Activated naive CD4-positive, alpha-beta T cell treated with anti-CD3 and anti-CD28 coated beads for 36 hours (primary cell): ENCODE measurements at regions not wholly inside any gene's neighbourhood (a gene's known extent, or its start where the extent isn't known, plus 50 kb on each side); places are given as distances from the start of the nearest gene placed in this dataset.

Experiments
- CTCF ChIA-PET: fragments of 350-600 bp; sonication (Branson Sonifier 250); formaldehyde crosslinking; loops from one replicate; lab custom pipeline; 2021; ENCODE audit warnings: antibody characterized with exemption; lab: Charles Lee
- DNase-seq: peaks from one replicate; pipeline ENCODE4 v3.0.0-alpha.2; 2020
- H3K27ac Mint-ChIP-seq: one replicate; pipeline ENCODE4 v1.8.0; 2021; ENCODE audit warnings: mild to moderate bottlenecking, mixed read lengths
- H3K27me3 Mint-ChIP-seq: one replicate; pipeline ENCODE4 v1.8.0; 2021; ENCODE audit warnings: low read depth, mixed read lengths
- H3K36me3 Mint-ChIP-seq: one replicate; pipeline ENCODE4 v1.8.0; 2021; ENCODE audit warnings: low read depth, mixed read lengths
- H3K4me1 Mint-ChIP-seq: one replicate; pipeline ENCODE4 v1.8.0; 2021; ENCODE audit warnings: low read depth, mixed read lengths
- H3K4me3 Mint-ChIP-seq: one replicate; pipeline ENCODE4 v1.8.0; 2021; ENCODE audit warnings: mild to moderate bottlenecking, moderate library complexity, mixed read lengths
- H3K9me3 Mint-ChIP-seq: one replicate; pipeline ENCODE4 v1.8.0; 2021; ENCODE audit warnings: mixed read lengths
- intact Hi-C: fragments of 100-400 bp; cut with micrococcal nuclease; formaldehyde crosslinking; loops from one replicate; pipeline ENCODE4 v1.15.1; 2023

DNA sequence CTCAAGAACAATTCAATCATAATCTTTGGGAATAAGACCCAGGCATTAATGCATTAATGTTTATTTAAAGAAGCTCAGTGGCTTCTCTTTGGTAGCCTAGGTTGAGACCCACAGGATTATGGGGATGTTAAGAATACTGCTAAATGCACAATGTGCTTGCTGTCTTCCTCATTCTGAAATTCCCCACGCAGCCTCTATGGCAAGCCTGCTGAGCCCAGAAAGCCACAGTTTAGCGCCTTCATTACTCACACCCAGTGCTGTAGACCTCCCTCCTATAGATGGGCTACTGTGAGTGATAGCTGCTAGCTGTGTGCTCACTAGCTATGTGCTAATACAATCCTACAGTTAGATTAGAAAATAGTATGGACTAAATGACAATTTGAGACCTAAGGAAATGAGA lies 90.6 kb downstream of the TNFSF13B start:
- Mint-ChIP-seq H3K36me3 (no peaks in the 10 kb centered on the region), H3K4me1 (peaks cover 2% of the 10 kb centered on the region), H3K9me3 (no peaks in the 10 kb centered on the region), H3K27ac (no peak overlapping the region), H3K4me3 (no peak overlapping the region), H3K27me3 (no peaks in the 10 kb centered on the region)
- CTCF ChIA-PET: no interaction called here
- intact Hi-C loops: no loop called here
- DNase-seq: no peak

GRCh38 chr13:108361769-108362168 lies 92.3 kb downstream of the TNFSF13B start:
- Mint-ChIP-seq H3K27me3 (no peaks in the 10 kb centered on the region), H3K4me3 (no peak overlapping the region), H3K36me3 (no peaks in the 10 kb centered on the region), H3K9me3 (no peaks in the 10 kb centered on the region), H3K27ac (no peak overlapping the region), H3K4me1 (peaks cover 2% of the 10 kb centered on the region)
- intact Hi-C loops: no loop called here
- CTCF ChIA-PET: no interaction called here
- DNase-seq: no peak

GRCh38 chr13:108363666-108364065 lies 94.1 kb downstream of the TNFSF13B start:
- no peak for DNase-seq
- H3K27ac Mint-ChIP-seq: no peak overlapping the region
- CTCF ChIA-PET: no interaction called here
- no peaks in the 10 kb centered on the region for H3K27me3 Mint-ChIP-seq
- intact Hi-C loops: no loop called here
- H3K4me1 Mint-ChIP-seq: peaks cover 2% of the 10 kb centered on the region
- H3K36me3 Mint-ChIP-seq: no peaks in the 10 kb centered on the region
- H3K9me3 Mint-ChIP-seq: peaks cover 2% of the 10 kb centered on the region
- no peak overlapping the region for H3K4me3 Mint-ChIP-seq

DNA sequence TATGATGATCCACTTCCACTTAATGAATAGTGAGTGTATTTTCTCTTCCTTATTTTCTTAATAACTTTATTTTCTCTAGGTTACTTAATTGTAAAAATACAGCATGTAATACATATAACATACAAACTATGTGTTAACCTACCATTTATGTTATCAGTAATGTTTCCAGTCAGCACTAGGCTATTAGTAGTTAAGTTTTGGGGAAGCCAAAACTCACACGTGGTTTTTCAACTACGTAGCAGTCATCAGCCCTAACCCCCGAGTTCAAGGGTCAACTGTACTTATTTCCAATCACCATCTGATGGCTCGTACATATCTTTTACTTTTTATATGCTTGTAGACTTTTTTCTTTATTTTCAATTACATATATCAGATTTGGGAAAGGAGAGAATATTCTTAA lies 95.7 kb downstream of the TNFSF13B start:
- Mint-ChIP-seq H3K36me3 (no peaks in the 10 kb centered on the region), H3K4me1 (peaks cover 2% of the 10 kb centered on the region), H3K27ac (no peak overlapping the region), H3K4me3 (no peak overlapping the region), H3K27me3 (no peaks in the 10 kb centered on the region), H3K9me3 (peaks cover 3% of the 10 kb centered on the region)
- CTCF ChIA-PET: no interaction called here
- intact Hi-C loops: no loop called here
- DNase-seq: no peak

DNA sequence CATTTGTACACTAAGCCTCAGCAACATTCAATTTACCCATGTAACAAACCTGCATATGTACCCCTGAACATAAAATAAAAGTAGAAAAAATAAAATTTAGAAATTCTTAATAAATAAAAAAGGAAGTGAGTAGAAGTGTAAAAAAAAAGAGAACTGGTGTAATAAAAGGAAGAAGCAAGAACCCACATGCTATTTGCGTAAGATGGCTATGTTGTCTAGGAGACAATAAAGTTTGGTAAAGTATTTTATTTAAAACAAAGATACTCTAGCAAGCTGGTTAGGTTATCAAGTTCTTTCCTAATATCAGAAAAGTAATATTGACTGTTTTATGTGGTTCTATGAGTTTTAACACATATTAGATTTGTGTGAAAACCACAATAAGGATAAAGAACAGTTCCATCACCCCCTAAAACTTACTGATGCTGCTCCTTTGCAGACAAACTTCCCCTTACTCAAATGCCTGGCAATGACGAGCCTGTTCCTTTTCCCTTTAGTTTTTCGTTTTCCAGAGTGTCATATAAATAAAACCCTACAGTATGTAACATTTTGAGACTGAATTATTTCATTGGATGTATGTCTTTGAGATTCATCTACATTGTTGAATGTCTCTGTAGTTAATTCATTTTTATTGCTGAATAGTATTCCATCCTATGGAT lies 98.9 kb downstream of the TNFSF13B start:
- intact Hi-C loops: no loop called here
- H3K4me3 Mint-ChIP-seq: no peak overlapping the region
- DNase-seq: no peak
- H3K9me3 Mint-ChIP-seq: peaks cover 3% of the 10 kb centered on the region
- H3K27ac Mint-ChIP-seq: no peak overlapping the region
- no peaks in the 10 kb centered on the region for H3K27me3 Mint-ChIP-seq
- peaks cover 2% of the 10 kb centered on the region for H3K4me1 Mint-ChIP-seq
- no peaks in the 10 kb centered on the region for H3K36me3 Mint-ChIP-seq
- CTCF ChIA-PET: no interaction called here

- H3K27ac Mint-ChIP-seq: no peak overlapping the region
- H3K9me3 Mint-ChIP-seq: peaks cover 3% of the 10 kb centered on the region
- H3K27me3 Mint-ChIP-seq: no peaks in the 10 kb centered on the region
- CTCF ChIA-PET: interaction anchor here (0.8 kb wide), 1 partner anchor 208 kb away, joined by 3 read pairs; no protein-coding TSS in a partner anchor
- H3K4me3 Mint-ChIP-seq: no peak overlapping the region
- H3K36me3 Mint-ChIP-seq: no peaks in the 10 kb centered on the region
- H3K4me1 Mint-ChIP-seq: peaks cover 2% of the 10 kb centered on the region
- intact Hi-C loops: no loop called here
- no peak for DNase-seq
These were observed 99.9 kb downstream of the TNFSF13B start for GRCh38 chr13:108369412-108369811.

DNA sequence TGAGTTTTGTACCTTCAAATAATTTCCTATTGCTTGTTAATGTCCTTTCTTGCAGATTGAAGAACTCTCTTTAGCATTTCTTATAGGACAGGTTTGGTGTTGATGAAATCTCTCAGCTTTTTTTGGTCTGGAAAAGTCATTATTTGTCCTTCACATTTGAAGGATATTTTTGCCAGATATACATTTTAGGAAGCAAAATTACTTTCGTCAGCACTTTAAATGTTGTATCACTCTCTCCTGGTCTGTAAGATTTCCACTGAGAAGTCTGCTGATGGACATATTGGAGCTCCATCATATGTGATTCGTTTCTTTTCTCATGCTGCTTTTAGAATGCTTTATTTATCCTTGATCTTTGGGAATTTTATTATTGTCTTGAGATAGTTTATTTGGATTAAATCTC lies 105.5 kb downstream of the TNFSF13B start:
- Mint-ChIP-seq H3K27me3 (no peaks in the 10 kb centered on the region), H3K27ac (no peak overlapping the region), H3K9me3 (peaks cover 2% of the 10 kb centered on the region), H3K4me1 (no peaks in the 10 kb centered on the region), H3K36me3 (no peaks in the 10 kb centered on the region), H3K4me3 (no peak overlapping the region)
- DNase-seq: no peak
- CTCF ChIA-PET: interaction anchor here (0.8 kb wide), 1 partner anchor 8 kb away, joined by 5 read pairs; no protein-coding TSS in a partner anchor
- intact Hi-C loops: no loop called here

GRCh38 chr13:108375772-108376171 lies 106.3 kb downstream of the TNFSF13B start:
- no peak overlapping the region for H3K4me3 Mint-ChIP-seq
- DNase-seq: no peak
- H3K4me1 Mint-ChIP-seq: no peaks in the 10 kb centered on the region
- no peak overlapping the region for H3K27ac Mint-ChIP-seq
- peaks cover 4% of the 10 kb centered on the region for H3K9me3 Mint-ChIP-seq
- intact Hi-C loops: no loop called here
- no peaks in the 10 kb centered on the region for H3K36me3 Mint-ChIP-seq
- H3K27me3 Mint-ChIP-seq: no peaks in the 10 kb centered on the region
- CTCF ChIA-PET: interaction anchor here (0.7 to 0.8 kb wide), 2 partner anchors 7 to 521 kb away, joined by 3 to 5 read pairs; no protein-coding TSS in a partner anchor

GRCh38 chr13:108376308-108376707 lies 106.8 kb downstream of the TNFSF13B start:
- no peak overlapping the region for H3K4me3 Mint-ChIP-seq
- DNase-seq: no peak
- H3K36me3 Mint-ChIP-seq: no peaks in the 10 kb centered on the region
- no peak overlapping the region for H3K27ac Mint-ChIP-seq
- H3K27me3 Mint-ChIP-seq: no peaks in the 10 kb centered on the region
- CTCF ChIA-PET: interaction anchor here (0.7 kb wide), 1 partner anchor 520 kb away, joined by 3 read pairs; no protein-coding TSS in a partner anchor
- intact Hi-C loops: no loop called here
- H3K9me3 Mint-ChIP-seq: peaks cover 4% of the 10 kb centered on the region
- H3K4me1 Mint-ChIP-seq: no peaks in the 10 kb centered on the region

DNA sequence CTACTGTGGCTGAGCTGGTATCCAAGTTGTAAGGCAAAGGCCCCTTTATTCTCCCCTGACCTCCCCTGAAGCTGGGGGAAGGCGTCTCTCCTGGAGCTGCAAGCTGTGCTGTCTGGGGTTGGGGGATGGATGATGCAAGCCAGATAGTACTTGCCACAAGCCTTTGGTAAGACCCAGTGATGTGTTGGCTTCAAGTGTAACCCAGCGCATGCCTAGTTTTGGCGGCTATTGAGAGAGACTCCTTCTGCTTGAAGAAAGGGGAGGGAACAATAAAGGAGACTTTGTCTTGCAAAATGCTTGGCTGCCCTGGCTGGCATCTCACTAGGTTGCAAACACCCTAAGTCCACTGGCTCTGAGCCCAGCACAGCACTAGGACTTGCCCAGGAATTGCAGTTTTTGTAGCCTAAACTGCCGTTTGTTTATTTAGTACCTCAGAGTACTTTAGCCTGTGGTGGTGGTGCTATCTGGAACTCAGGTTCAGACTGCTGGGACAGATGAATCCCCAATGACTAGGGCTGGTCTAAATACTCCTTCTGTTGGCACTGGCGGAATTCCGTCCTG lies 108.2 kb downstream of the TNFSF13B start:
- no peak for DNase-seq
- H3K9me3 Mint-ChIP-seq: peaks cover 4% of the 10 kb centered on the region
- no peaks in the 10 kb centered on the region for H3K27me3 Mint-ChIP-seq
- no peak overlapping the region for H3K4me3 Mint-ChIP-seq
- H3K36me3 Mint-ChIP-seq: no peaks in the 10 kb centered on the region
- intact Hi-C loops: no loop called here
- no peak overlapping the region for H3K27ac Mint-ChIP-seq
- no peaks in the 10 kb centered on the region for H3K4me1 Mint-ChIP-seq
- CTCF ChIA-PET: no interaction called here

- Mint-ChIP-seq H3K4me1 (no peaks in the 10 kb centered on the region), H3K27me3 (peaks cover 2% of the 10 kb centered on the region), H3K36me3 (no peaks in the 10 kb centered on the region), H3K27ac (no peak overlapping the region), H3K9me3 (peaks cover 4% of the 10 kb centered on the region), H3K4me3 (no peak overlapping the region)
- intact Hi-C loops: no loop called here
- no peak for DNase-seq
- CTCF ChIA-PET: no interaction called here
These were observed 114.1 kb downstream of the TNFSF13B start for GRCh38 chr13:108383667-108384066.

GRCh38 chr13:108387156-108387555 lies 117.6 kb downstream of the TNFSF13B start:
- Mint-ChIP-seq H3K9me3 (no peaks in the 10 kb centered on the region), H3K27ac (no peak overlapping the region), H3K36me3 (no peaks in the 10 kb centered on the region), H3K4me1 (no peaks in the 10 kb centered on the region), H3K27me3 (peaks cover 2% of the 10 kb centered on the region), H3K4me3 (no peak overlapping the region)
- DNase-seq: no peak
- CTCF ChIA-PET: no interaction called here
- intact Hi-C loops: no loop called here

DNA sequence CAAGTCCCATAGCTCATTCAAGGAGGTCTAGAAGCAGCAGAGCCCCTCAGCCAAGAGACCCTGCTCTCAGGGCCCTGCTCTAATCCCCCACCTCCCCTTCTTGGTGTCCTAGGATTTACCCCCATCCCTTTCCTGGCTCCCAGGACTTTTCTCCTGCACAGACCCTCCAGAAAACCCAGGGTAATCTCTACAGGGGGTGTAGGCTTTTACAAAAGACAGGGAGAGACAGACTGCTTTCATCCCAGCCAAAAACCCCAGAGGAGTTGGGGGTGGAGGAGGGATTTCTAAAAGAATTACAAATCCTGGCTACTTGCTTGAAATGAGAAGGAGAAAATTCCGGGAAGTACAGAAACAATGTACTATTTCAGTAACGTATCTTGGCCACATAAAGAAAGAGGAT lies 133.3 kb downstream of the TNFSF13B start:
- Mint-ChIP-seq H3K4me1 (peaks cover 8% of the 10 kb centered on the region), H3K9me3 (no peaks in the 10 kb centered on the region), H3K27ac (no peak overlapping the region), H3K27me3 (no peaks in the 10 kb centered on the region), H3K4me3 (no peak overlapping the region), H3K36me3 (no peaks in the 10 kb centered on the region)
- CTCF ChIA-PET: no interaction called here
- intact Hi-C loops: no loop called here
- DNase-seq: no peak
